GM20431 (cell line): ENCODE measurements at regions not wholly inside any gene's neighbourhood (a gene's known extent, or its start where the extent isn't known, plus 50 kb on each side); places are given as distances from the start of the nearest gene placed in this dataset.
"Not testable (repeated sequence)": the region's sequence is repeated elsewhere in the genome, so short reads cannot be mapped to it uniquely, and the experiment has no call there.

Experiments
- in situ Hi-C: fragments of 300-500 bp; cut with MseI, MboI; formaldehyde crosslinking; loops from one replicate; pipeline ENCODE4 v1.15.0; 2020; ENCODE audit warnings: low sequenced_read_pairs; ENCODE audit not compliant: unreplicated experiment

DNA sequence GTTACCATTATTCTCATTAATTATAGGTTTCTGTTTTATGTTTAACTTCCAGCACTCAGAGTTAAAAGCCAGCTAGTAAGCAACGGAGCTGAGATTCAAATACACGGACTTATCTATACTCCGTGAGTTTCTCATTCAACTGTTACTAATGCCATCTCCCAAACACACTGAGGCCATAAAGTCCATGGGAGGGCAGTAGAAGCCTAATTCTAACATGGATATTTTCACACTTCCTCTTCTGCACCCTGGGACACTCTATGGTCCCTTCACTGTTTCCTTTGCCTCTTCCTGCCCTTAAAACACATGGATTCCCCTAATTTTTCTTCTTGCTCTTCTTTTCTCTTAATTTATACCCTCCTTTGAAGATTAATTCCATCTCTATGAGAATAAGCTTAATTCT is 245.0 kb downstream of the KLF13 start:
- in situ Hi-C loops, result no loop called here

DNA sequence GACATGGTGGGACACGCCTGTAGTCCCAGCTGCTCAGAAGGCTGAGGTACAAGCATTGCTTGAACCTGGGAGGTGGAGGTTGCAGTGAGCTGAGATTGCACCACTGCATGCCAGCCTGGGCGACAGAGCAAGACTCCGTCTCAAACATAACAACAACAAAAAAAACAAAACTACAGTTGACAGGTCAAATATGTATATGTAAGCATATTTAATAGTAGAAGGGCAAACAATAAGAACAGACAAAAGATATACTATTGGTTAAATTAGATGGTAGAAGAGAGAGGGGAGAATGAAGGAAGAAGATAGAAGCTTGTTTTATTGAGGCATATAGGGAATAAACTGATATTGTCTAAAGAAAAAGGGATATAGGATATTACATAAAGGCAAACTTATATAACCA is 247.1 kb downstream of the KLF13 start:
- in situ Hi-C loops, result no loop called here

DNA sequence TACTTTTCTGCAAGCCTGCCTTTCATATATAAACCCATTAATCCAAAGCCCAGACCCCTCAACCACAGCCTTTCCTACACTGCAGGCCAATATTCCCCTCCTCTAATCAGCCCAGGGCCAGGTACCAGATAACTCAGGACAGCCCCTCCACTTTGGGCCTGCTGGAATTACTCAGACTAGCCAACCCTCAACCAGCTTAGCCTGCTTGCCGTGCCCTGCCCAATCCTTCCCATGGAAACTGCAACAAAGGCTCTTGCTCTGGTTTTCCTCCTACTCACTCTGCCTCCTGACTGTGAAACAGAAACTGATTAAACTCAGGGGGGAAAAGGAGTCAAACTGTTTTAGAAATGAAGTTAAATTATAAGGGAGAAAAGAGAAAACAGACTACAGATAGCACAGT is 248.1 kb downstream of the KLF13 start:
- in situ Hi-C loops, result no loop called here

DNA sequence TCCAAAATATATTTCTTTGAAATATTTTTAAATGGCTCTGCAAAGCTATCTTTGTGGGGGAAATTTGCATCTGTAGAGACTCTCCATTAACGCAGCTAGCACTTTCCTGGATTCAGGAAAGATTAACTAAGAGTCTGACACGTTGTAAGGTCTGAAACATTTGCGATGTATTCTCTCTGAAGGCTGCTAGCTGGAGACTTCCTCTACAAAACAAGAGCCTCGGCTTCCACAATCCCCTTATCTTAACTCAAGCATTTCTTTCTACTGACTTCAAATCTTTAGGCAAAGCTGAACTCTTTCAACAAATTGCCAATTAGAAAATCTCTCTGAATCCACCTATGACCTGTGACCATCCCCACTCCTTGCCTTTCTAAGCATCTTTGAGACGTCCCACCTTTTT is 250.5 kb downstream of the KLF13 start:
- in situ Hi-C loops, result no loop called here

DNA sequence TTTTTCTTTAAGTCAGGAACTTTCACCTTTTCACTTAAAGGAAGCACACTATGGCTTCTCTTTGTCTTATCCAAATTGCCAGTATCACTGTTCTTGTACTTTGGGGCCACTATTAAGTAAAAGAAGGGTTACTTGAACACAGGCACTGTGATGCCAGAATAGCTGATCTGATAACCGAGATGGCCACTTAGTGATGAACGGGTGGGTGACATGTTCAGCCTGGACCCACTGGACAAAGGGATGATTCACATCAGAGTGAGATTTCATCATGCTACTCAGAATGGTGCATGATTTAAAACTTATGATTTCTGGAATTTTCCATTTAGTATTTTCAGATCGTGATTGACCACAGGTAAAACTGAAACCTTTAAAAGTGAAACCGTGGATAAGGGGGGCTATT is 252.6 kb downstream of the KLF13 start:
- in situ Hi-C loops, result no loop called here

DNA sequence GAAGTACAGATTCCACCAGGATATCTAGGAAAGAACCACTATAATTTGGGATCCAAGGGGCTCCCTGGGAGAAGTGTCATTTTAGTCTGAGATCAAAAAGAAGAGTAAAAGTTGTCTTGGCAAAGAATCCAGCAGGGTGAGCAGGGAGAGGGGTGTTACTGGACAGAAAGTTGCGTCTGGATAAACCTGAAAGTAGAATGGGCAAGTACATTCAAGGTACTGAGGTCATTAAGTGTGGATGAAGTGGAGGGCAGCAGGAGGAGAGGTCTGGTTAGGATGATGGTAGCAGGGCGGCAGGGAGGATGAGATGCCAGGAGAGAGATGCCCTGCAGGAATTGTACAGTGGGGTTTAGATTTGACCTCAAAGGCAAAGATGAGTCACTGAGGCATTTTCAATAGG is 253.3 kb downstream of the KLF13 start:
- in situ Hi-C loops, result no loop called here

DNA sequence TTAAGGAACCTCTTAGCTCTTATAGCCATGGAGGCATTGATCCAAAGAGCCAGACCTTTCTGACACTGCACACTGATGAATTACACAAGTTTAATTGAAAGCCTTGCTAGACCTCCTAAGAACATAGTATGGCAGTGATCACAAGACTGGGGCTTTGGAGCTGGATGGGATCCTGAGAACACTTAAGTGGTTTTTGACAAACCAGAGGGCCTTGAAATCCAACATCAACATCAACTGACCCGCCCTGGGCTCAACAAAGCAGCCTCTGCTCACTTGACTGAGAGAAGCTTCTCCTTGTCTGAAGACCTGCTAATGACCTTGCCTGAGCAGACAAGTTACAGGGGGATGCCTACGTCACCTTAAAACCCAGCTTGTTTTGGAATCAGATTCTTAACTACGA is 257.6 kb downstream of the KLF13 start:
- in situ Hi-C loops, result no loop called here

DNA sequence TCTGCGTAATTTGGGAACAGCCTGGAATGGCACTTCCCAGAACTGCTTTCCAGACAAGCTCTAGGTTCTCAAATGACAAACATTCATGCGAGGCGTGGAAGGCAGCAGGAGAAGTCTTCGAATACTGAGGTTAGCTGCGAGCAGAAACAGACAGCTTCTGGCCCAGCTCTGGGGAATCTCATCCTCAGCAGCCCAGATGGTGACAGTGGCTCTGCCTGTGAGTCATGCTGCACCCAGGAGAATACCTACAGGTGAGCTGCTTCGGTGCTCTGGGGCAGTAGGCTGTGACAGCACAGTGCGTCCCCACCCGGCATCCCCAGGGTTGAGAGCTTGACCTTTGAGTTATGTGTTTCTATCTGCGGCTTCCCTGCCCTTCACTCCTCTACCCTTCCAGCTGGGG is 258.6 kb downstream of the KLF13 start:
- in situ Hi-C loops, result no loop called here

DNA sequence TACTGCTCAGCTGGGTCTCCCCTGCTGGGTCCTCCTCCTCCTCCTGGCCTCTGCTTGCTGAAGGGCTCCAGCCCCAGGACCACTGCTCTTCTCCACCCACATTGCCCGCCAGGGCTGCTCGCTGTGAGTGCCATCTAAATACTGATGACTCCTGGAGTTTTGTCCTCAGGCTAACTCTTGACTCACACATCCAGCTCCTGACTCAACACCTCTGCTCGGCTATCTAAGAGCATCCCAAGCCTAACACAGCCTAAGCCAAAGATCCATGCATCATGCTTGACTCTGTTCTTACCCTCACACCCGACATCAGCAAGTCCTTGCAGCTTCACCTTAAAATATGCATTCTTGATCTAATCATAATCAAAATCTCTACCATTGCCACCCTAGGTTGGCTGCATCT is 260.2 kb downstream of the KLF13 start:
- in situ Hi-C loops, result no loop called here

DNA sequence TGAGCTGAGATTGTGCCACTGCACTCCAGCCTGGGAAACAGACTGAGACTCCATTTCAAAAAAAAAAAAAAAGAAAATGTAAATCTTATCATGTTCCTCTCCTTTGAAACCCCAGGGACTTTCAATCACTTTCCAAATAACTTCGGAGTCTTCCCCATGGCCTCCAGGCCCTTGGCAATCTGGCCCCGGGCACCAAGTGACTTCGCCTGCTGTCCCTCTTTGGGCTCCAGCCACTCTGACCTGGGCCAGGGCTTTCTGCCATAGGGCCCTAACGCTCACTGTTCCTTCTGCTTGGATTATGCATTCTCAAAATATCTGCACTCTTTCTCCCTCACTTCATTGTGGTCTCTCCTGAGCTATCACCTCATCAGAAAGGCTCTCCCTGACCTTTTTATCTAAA is 260.9 kb downstream of the KLF13 start:
- in situ Hi-C loops, result no loop called here

DNA sequence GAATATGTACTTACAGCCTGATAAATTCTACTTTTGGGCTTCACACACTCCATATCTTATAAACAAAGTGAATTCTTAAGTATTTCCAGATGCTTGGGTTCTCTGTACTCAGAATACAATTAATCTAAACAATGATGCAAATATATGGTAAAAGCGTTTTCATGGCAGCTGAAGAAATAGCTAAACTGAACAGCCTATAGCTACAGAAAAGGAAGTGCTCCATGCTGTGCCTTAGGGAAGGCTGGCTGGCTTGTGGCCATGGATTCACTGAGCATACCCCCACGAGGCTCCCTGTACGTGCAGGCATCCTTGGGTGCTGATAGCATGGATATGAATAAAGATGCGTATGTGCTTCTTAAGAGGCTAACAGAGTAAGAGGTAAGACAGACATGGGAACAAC is 264.0 kb downstream of the KLF13 start:
- in situ Hi-C loops, result no loop called here

DNA sequence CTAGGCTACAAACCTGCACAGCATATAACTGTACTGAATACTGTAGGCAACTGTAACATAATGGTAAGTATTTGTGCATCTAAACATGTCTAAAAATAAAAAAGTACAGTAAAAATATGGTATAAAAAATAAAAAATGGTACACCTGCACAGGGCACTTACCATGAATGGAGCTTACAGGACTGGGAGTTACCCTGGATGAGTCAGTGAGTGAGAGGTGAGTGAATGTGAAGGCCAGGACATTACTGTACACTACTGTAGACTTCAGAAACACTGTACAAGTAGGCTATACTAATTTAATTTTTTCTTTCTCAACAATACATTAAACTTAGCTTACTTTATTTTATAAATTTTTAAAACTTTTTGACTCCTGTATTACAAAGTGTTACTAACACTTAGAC is 265.3 kb downstream of the KLF13 start:
- in situ Hi-C loops, result no loop called here

DNA sequence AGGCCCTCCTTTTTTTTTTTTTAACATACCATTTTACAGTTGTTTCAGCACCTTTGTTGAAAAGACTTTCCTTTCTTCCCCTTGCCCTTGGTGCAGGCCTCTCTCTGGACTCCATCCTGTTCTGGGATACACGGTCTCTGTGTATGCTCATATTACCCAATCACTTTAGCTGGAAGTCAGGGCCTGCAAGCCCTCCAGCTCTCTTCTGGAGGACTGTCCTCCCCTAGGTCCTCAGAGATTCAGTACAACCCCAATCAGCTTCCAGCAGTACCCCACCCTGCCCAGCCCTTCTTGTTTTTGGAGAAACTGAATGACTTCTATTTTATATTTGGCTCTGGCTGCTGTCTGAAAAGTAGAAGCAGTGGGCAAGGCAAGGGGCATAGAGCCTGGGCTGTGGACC is 270.8 kb downstream of the KLF13 start:
- in situ Hi-C loops, result no loop called here

DNA sequence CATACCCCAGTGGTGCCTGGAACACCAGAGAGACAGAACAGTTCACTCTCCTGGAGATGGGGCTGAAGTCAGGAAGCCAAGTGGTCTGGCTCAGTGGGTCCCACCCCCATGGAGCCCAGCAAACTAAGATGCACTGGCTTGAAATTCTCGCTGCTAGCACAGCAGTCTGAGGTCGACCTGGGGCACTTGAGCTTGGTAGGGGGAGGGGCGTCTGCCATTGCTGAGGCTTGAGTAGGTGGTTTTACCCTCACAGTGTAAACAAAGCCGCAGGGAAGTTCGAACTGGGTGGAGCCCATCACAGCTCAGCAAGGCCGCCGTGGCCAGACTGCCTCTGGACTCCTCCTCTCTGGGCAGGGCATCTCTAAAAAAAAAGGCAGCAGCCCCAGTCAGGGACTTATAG is 272.0 kb downstream of the KLF13 start:
- in situ Hi-C loops, result no loop called here

DNA sequence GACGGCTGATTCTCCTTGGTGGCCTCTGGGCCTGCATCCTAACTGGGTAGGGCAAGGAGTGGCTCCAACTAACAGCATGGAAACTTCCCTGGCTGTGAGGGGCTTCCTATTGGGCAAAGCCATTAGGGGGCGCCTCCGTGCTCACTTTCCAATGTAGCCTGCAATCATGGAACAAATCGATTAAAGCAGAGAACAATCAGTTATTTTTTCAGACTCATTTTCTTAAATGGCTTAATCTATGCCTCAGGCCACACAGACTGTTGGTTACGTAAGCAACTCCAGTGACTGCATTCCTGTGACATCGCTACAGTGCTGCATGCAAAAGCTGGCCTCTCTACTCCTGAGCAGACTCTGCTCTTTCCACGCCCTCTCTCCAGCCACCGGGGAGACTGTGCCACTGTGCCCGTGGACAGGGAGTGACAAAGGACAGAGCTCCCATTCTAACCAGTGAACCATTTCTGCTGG is 278.9 kb downstream of the KLF13 start:
- in situ Hi-C loops, result no loop called here

DNA sequence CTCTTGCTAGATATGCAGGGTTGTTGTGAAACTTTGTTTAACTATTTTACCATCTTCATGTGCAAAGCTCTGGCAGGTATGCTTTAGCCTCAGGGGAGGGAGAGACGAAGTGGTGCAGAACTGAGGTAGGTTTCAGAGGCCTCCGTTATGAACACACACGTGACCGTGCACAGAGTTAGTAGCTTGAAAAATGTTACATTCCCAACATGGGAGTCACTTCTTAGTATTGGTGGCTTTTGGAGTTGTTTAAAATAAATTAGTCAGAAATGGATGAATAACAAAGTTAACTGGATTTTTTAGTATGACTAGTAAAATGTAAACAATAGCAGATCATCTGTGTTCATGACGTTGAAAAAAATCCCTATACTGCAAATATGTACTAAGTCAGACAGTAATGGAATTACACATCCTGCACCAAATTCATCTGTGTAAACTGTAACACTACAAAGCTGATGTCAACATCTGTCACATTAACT is 279.6 kb downstream of the KLF13 start:
- in situ Hi-C loops, result no loop called here

DNA sequence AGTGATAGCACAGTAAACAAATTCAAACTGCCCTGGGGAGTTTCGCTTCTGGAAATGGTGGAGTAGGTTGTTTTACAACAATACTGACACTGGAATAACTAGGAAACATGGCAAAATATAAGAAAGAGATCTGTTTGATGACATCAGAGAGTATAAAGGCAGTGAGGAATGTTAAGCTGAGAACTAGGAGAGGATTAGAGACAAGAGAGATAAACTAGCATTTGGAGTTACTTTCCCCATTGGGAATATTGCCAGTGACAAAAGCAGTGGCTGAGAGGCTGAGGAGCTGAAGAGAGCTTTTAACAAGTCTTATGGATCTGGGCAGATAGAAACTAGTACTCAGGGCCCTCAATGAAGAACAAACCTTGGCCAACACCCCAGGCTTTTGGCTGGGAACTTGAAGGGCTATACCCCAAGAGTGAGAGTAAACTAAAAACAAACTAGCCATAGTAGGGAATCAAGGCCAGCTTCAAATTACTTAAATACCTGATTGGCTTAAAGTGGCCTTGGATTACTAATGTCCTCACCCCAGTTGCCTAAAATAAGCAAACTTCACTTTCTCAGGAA is 280.4 kb downstream of the KLF13 start:
- in situ Hi-C loops, result no loop called here

DNA sequence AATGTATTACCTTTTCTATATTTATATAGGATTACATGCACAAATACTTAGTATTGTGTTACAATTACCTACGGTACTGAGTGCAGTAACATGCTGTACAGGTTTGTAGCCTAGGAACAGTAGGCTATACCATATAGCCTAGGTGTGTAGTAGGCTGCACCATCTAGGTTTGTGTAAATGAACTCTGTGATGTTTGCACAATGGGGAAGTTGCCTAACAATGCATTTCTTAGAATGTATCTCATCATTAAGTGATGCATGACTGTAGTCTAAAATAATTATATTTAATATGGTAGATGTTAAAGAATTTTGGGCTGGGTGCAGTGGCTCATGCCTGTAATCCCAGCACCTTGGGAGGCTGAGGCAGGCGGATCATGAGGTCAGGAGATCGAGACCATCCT is 281.0 kb downstream of the KLF13 start:
- in situ Hi-C loops, result no loop called here

DNA sequence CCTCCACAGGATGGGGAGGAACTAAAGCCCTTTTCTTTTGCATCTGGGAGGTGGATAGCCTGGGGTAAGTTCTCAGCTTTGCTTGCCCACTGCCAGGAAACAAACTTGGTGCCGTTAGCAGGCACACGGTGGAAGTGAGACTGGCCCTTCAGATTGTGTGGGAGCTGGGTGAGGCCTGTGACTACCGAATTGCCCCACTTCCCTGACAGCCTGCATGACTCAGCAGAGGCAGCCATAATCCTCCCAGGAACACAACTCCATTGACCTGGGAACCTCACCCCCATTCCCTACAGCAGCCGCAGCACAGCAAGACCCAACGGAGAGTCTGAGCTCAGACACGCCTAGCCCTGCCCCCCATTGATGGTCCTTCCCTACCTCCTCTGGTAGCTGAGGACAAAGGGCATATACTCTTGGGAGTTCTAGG is 282.6 kb downstream of the KLF13 start:
- in situ Hi-C loops, result no loop called here

DNA sequence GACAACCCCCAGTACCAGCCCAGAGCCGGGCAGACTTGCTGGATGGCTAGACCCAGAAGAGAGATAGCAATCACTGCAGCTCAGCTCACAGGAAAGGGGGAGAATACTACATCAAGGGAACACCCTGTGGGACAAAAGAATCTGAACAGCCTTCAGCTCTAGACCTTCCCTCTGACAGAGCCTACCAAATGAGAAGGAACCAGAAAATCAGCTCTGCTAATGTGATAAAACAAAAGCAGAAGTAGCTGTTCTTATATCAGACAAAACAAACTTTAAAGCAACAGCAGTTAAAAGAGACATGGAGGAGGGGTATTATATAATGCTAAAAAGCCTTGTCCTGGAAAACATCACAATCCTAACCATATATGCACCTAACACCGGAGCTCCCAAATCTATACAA is 283.3 kb downstream of the KLF13 start:
- in situ Hi-C loops, result no loop called here

DNA sequence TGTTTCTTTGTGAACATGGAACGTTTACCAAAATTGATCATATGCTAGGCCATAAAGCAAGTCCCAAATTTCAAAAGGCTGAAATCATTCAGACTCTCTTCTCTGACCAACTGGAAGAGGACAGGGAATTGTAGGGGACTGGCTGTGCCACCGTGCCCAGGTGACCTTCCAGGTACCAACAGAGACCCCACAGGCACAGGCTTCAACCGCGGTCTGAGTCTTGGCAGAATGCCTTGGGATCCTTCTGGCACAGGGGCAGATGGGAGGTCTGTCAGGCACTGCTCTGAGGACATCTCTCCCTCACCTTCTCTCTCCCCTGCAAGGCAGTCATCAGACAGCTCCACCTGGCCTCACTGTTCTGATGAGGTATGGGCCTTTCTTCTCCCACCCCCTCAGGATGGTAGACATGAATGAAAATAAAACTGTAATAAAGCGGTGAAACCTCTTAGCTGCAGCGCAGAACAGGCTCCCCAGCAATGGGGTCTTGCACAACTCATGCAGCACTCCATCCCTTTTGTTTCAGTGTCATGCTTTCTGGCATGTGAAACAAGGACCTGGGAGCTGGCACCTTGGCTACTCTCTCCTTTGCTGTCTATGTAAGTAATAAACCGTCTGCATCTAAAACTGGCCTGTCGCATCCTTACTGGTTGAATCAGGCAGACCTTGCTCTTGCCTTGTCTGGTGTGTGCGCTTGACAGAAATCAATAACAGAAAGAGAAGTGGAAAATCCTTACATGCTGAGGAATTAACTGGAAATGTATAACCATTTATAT is 289.2 kb downstream of the KLF13 start:
- in situ Hi-C loops, result no loop called here

DNA sequence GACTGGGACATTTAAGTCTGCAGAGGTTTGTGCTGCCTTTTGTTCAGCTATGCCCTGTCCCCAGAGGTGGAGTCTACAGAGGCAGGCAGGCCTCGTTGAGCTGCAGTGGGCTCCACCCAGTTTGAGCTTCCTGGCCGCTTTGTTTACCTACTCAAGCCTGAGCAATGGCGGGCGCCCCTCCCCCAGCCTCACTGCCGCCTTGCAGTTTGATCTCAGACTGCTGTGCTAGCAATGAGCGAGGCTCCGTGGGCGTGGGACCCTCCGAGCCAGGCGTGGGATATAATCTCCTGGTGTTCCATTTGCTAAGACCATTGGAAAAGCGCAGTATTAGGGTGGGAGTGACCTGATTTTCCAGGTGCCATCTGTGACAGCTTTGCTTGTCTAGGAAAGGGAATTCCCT is 296.7 kb downstream of the KLF13 start:
- in situ Hi-C loops, result not testable (repeated sequence)
